ENCODE measurements at regions not wholly inside any gene's neighbourhood (a gene's known extent, or its start where the extent isn't known, plus 50 kb on each side); places are given as distances from the start of the nearest gene placed in this dataset.

GRCh38 chr9:82535432-82535998 is 527.4 kb downstream of the RASEF start:
- ChIA-PET POLR2A (no interaction called here), CTCF (no interaction called here)
- H3K27ac Mint-ChIP-seq: no peak overlapping the region
- H3K27ac ChIP-seq (ENCODE audit: low read length in 2 of 2): no peak overlapping the region
- no peak overlapping the region for H2AFZ ChIP-seq (ENCODE audit: insufficient read depth, low read depth, low read length, poor library complexity, severe bottlenecking)
- H3K4me1 ChIP-seq (ENCODE audit: control insufficient read depth in 2 of 2, insufficient read depth in 2 of 2, low read length in 2 of 2): no peaks in the 10 kb centered on the region
- H3K4me3 Mint-ChIP-seq: no peak overlapping the region
- no peaks in the 10 kb centered on the region for H3K4me1 Mint-ChIP-seq
- H3K4me2 ChIP-seq (replicated peaks; ENCODE audit: low read depth, low read length, poor library complexity, severe bottlenecking): no peak overlapping the region
- intact Hi-C loops (cut with micrococcal nuclease): no loop called here
- WGBS (ENCODE audit: insufficient coverage): no CpG with 5 or more reads among the region's 2 CpGs
- ATAC-seq (ENCODE audit: low read depth) (no peak), DNase-seq (no peak)
- no peaks in the 10 kb centered on the region for H3K27me3 Mint-ChIP-seq
- TF ChIP-seq CTCF (IDR thresholded peaks at IDR 0.05) (no peak), EZH2 (IDR thresholded peaks at IDR 0.05; ENCODE audit: borderline replicate concordance, insufficient read depth, low read depth, low read length, poor library complexity, severe bottlenecking) (no peak)
- H3K9me3 ChIP-seq (ENCODE audit: control extremely low read depth in 1 of 3, control insufficient read depth in 2 of 3, insufficient read depth in 1 of 3, low read length in 2 of 3): no peaks in the 10 kb centered on the region
- no peaks in the 10 kb centered on the region for H3K9me3 Mint-ChIP-seq (ENCODE audit: insufficient read depth)
- H3K27me3 ChIP-seq (replicated peaks in 1 of 4; ENCODE audit: control extremely low read depth in 1 of 4, control insufficient read depth in 3 of 4, insufficient read depth in 4 of 4, low read length in 3 of 4): no peaks in the 10 kb centered on the region
- no peaks in the 10 kb centered on the region for H4K20me1 ChIP-seq (ENCODE audit: control insufficient read depth, insufficient read depth, low read length, poor library complexity, severe bottlenecking)
- H3K9ac ChIP-seq (ENCODE audit: low read length): no peak overlapping the region
- H3K79me2 ChIP-seq (ENCODE audit: control insufficient read depth, insufficient read depth, low read length): no peaks in the 10 kb centered on the region
- H3K4me3 ChIP-seq (ENCODE audit: control extremely low read depth in 1 of 5, extremely low read depth in 1 of 5, insufficient read depth in 1 of 5, low read depth in 2 of 5, low read length in 4 of 5): no peak overlapping the region
- H3K36me3 ChIP-seq (replicated peaks in 1 of 2; ENCODE audit: control extremely low read depth in 1 of 2, control insufficient read depth in 1 of 2, extremely low read depth in 1 of 2, insufficient read depth in 2 of 2, low read length in 1 of 2): no peaks in the 10 kb centered on the region

GRCh38 chr9:82538634-82539033 is 524.3 kb downstream of the RASEF start:
- ChIA-PET CTCF (no interaction called here), POLR2A (no interaction called here)
- H3K9me3 ChIP-seq (ENCODE audit: control extremely low read depth in 1 of 3, control insufficient read depth in 2 of 3, insufficient read depth in 1 of 3, low read length in 2 of 3): no peaks in the 10 kb centered on the region
- Mint-ChIP-seq H3K27me3 (no peaks in the 10 kb centered on the region), H3K9me3 (ENCODE audit: insufficient read depth) (no peaks in the 10 kb centered on the region), H3K27ac (no peak overlapping the region), H3K4me3 (no peak overlapping the region), H3K4me1 (no peaks in the 10 kb centered on the region)
- no peak overlapping the region for H3K27ac ChIP-seq (ENCODE audit: low read length in 2 of 2)
- ATAC-seq (ENCODE audit: low read depth) (no peak), DNase-seq (no peak)
- no peaks in the 10 kb centered on the region for H3K4me1 ChIP-seq (ENCODE audit: control insufficient read depth in 2 of 2, insufficient read depth in 2 of 2, low read length in 2 of 2)
- H3K27me3 ChIP-seq (replicated peaks in 1 of 4; ENCODE audit: control extremely low read depth in 1 of 4, control insufficient read depth in 3 of 4, insufficient read depth in 4 of 4, low read length in 3 of 4): no peaks in the 10 kb centered on the region
- intact Hi-C loops (cut with micrococcal nuclease): no loop called here
- TF ChIP-seq EZH2 (IDR thresholded peaks at IDR 0.05; ENCODE audit: borderline replicate concordance, insufficient read depth, low read depth, low read length, poor library complexity, severe bottlenecking) (no peak), CTCF (IDR thresholded peaks at IDR 0.05) (no peak)
- H3K79me2 ChIP-seq (ENCODE audit: control insufficient read depth, insufficient read depth, low read length): no peaks in the 10 kb centered on the region
- H3K9ac ChIP-seq (ENCODE audit: low read length): no peak overlapping the region
- no peaks in the 10 kb centered on the region for H4K20me1 ChIP-seq (ENCODE audit: control insufficient read depth, insufficient read depth, low read length, poor library complexity, severe bottlenecking)
- no peaks in the 10 kb centered on the region for H3K36me3 ChIP-seq (replicated peaks in 1 of 2; ENCODE audit: control extremely low read depth in 1 of 2, control insufficient read depth in 1 of 2, extremely low read depth in 1 of 2, insufficient read depth in 2 of 2, low read length in 1 of 2)
- no peak overlapping the region for H2AFZ ChIP-seq (ENCODE audit: insufficient read depth, low read depth, low read length, poor library complexity, severe bottlenecking)
- H3K4me2 ChIP-seq (replicated peaks; ENCODE audit: low read depth, low read length, poor library complexity, severe bottlenecking): no peak overlapping the region
- no peak overlapping the region for H3K4me3 ChIP-seq (ENCODE audit: control extremely low read depth in 1 of 5, extremely low read depth in 1 of 5, insufficient read depth in 1 of 5, low read depth in 2 of 5, low read length in 4 of 5)
- WGBS (ENCODE audit: insufficient coverage): no CpG with 5 or more reads among the region's 1 CpG
